ENCODE measurements at regions not wholly inside any gene's neighbourhood (a gene's known extent, or its start where the extent isn't known, plus 50 kb on each side); places are given as distances from the start of the nearest gene placed in this dataset.

DNA sequence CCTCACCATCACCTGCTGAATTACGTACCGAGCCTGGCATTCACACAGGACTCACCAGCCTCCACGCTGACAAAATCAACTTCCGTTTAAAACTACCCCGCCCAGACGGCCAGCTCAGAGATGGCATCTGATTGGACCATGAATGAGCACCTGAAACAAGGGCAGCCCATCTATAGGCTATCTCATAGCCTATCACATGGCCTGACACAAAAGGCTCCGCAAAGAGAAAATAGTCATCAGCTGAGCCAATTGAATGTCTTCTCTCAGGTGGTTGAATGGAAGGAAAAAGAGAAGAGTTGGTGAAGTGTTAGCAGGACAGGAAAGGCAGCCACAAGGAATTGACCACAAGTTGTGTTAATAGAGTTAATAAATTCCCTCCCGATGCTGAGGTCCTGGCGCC is 50.6 kb upstream of the ZC3H12A start:
- Mint-ChIP-seq H3K36me3 (ENCODE audit: low read depth) (no peaks in the 10 kb centered on the region), H3K27me3 (ENCODE audit: low read depth, poor library complexity) (peaks cover 64% of the 10 kb centered on the region), H3K27ac (no peak overlapping the region), H3K9me3 (no peaks in the 10 kb centered on the region), H3K4me3 (no peak overlapping the region), H3K4me1 (no peaks in the 10 kb centered on the region)
- DNase-seq = no peak
- no peak for TF ChIP-seq CTCF (IDR thresholded peaks at IDR 0.05)

- no peak for DNase-seq
- Mint-ChIP-seq H3K36me3 (ENCODE audit: low read depth) (no peaks in the 10 kb centered on the region), H3K9me3 (no peaks in the 10 kb centered on the region), H3K27ac (no peak overlapping the region), H3K4me1 (no peaks in the 10 kb centered on the region), H3K4me3 (no peak overlapping the region), H3K27me3 (ENCODE audit: low read depth, poor library complexity) (peaks cover 66% of the 10 kb centered on the region)
- no peak for TF ChIP-seq CTCF (IDR thresholded peaks at IDR 0.05)
Observed at GRCh38 chr1:37424523-37424922, 49.9 kb upstream of the ZC3H12A start.

Data from nephron progenitor cell (in vitro differentiated cells).